Activated CD8-positive, alpha-beta memory T cell treated with anti-CD3 and anti-CD28 coated beads, Interleukin-2, amount 50 U/mL, for 4 hours (primary cell): ENCODE measurements at regions not wholly inside any gene's neighbourhood (a gene's known extent, or its start where the extent isn't known, plus 50 kb on each side); places are given as distances from the start of the nearest gene placed in this dataset.
"Not testable (repeated sequence)": the region's sequence is repeated elsewhere in the genome, so short reads cannot be mapped to it uniquely, and the experiment has no call there.

ENCODE experiments used
- DNase-seq: peaks from one replicate; pipeline ENCODE4 v3.0.0-alpha.2; 2020

GRCh38 chr5:136738829-136739228, 373.5 kb upstream of the TRPC7 start:
- DNase-seq: no peak

GRCh38 chr5:136736021-136736420, 370.7 kb upstream of the TRPC7 start:
- no peak for DNase-seq

GRCh38 chr5:136735611-136736010, 370.3 kb upstream of the TRPC7 start:
- not testable (repeated sequence) for DNase-seq

- DNase-seq: no peak
Observed at GRCh38 chr5:136734628-136735027, 369.3 kb upstream of the TRPC7 start.

GRCh38 chr5:136732751-136733150, 367.4 kb upstream of the TRPC7 start:
- no peak for DNase-seq

GRCh38 chr5:136731241-136731900, 366.0 kb upstream of the TRPC7 start:
- no peak for DNase-seq

GRCh38 chr5:136730426-136730825, 365.1 kb upstream of the TRPC7 start:
- DNase-seq: no peak

- no peak for DNase-seq
Observed at GRCh38 chr5:136729901-136730355, 364.6 kb upstream of the TRPC7 start.

GRCh38 chr5:136726506-136726905, 361.2 kb upstream of the TRPC7 start:
- no peak for DNase-seq

- DNase-seq: no peak
Observed at GRCh38 chr5:136724161-136724560, 358.8 kb upstream of the TRPC7 start.

GRCh38 chr5:136722581-136722980, 357.2 kb upstream of the TRPC7 start:
- no peak for DNase-seq

- no peak for DNase-seq
Observed at GRCh38 chr5:136722086-136722485, 356.7 kb upstream of the TRPC7 start.

- no peak for DNase-seq
Observed at GRCh38 chr5:136720674-136721073, 355.3 kb upstream of the TRPC7 start.

GRCh38 chr5:136717917-136718316, 352.6 kb upstream of the TRPC7 start:
- DNase-seq: no peak

- DNase-seq: no peak
Observed at GRCh38 chr5:136714286-136714685, 348.9 kb upstream of the TRPC7 start.

GRCh38 chr5:136712628-136713027, 347.3 kb upstream of the TRPC7 start:
- no peak for DNase-seq

GRCh38 chr5:136710834-136711233, 345.5 kb upstream of the TRPC7 start:
- no peak for DNase-seq

- no peak for DNase-seq
Observed at GRCh38 chr5:136703706-136704105, 338.4 kb upstream of the TRPC7 start.

- no peak for DNase-seq
Observed at GRCh38 chr5:136703036-136703435, 337.7 kb upstream of the TRPC7 start.

- DNase-seq: no peak
Observed at GRCh38 chr5:136701191-136701590, 335.8 kb upstream of the TRPC7 start.

- no peak for DNase-seq
Observed at GRCh38 chr5:136699651-136700050, 334.3 kb upstream of the TRPC7 start.

- no peak for DNase-seq
Observed at GRCh38 chr5:136698970-136699369, 333.6 kb upstream of the TRPC7 start.

GRCh38 chr5:136694258-136694657, 328.9 kb upstream of the TRPC7 start:
- DNase-seq: no peak

- no peak for DNase-seq
Observed at GRCh38 chr5:136689552-136689951, 324.2 kb upstream of the TRPC7 start.

GRCh38 chr5:136686192-136686872, 321.0 kb upstream of the TRPC7 start:
- DNase-seq: no peak
